Heart left ventricle (tissue), 13 donors: ENCODE measurements at regions not wholly inside any gene's neighbourhood (a gene's known extent, or its start where the extent isn't known, plus 50 kb on each side); places are given as distances from the start of the nearest gene placed in this dataset.

Experiments
- CTCF ChIP-seq, 12 donors: fragments of 200-600 bp; sonication (generic) in 4 of 12; IDR thresholded peaks; one replicate each; pipeline versions ENCODE4 v1.5.0 to v1.8.0; 2018 to 2022; ENCODE audit warnings: antibody characterized with exemption in 12 of 12, mild to moderate bottlenecking in 5 of 12
- POLR2A ChIP-seq, 2 donors: fragments of 450-650 bp; IDR thresholded peaks; one replicate each; pipeline ENCODE4 v1.6.1; 2017; ENCODE audit warnings: antibody characterized with exemption in 2 of 2, mild to moderate bottlenecking in 2 of 2, moderate library complexity in 2 of 2
- donor health status: ischemic (EF 13 %, LVEDD 7.1; RV severe dilation, severe dysfunction).
- donor health status: DM: no; HTN: yes; CAD: no.
- donor health status: DM: no; HTN: no; CAD: no.
- donor health status: ischemic (EF 25% LVEDD 6.9; RV normal size, moderate dysfunction).
- donor health status: ischemic (EF 25% LVEDD 5.7; RV mildly dilated, moderate dysfunction).
- donor health status: ischemic (EF 35%, LVEDD 5.7; RV mildly dilated, moderate dysfunction).
- donor health status: nonischemic (EF 11% LVEDD 7.7; RV severe dilation, severe dysfunction).
- donor health status: DM: yes; HTN: yes; CAD: no.
- donor health status: PGD.
- donor health status: ischemic (EF 29% LVEDD 5.4; RV normal size, mild dysfunction).
- donor health status: nonischemic (EF 23%, LVEDD 6.1; RV moderate dilation, normal function).

- TF ChIP-seq CTCF (IDR thresholded peaks at IDR 0.05) (no peak), POLR2A (IDR thresholded peaks at IDR 0.05) (no peak)
These were observed 147.2 kb upstream of the KLF14 start for GRCh38 chr7:130881091-130881798.
